ENCODE measurements at regions not wholly inside any gene's neighbourhood (a gene's known extent, or its start where the extent isn't known, plus 50 kb on each side); places are given as distances from the start of the nearest gene placed in this dataset.
"Not testable (repeated sequence)": the region's sequence is repeated elsewhere in the genome, so short reads cannot be mapped to it uniquely, and the experiment has no call there.

GRCh38 chr12:5165296-5165970 lies 121.8 kb downstream of the KCNA5 start:
- DNase-seq (ENCODE audit: low read depth) = peak; percentile 71

- DNase-seq (ENCODE audit: low read depth) = peak; percentile 90
Observed at GRCh38 chr12:5166976-5167375, 123.3 kb downstream of the KCNA5 start.

GRCh38 chr12:5168148-5168547 lies 124.5 kb downstream of the KCNA5 start:
- DNase-seq (ENCODE audit: low read depth) = no peak

- DNase-seq (ENCODE audit: low read depth) = peak; percentile 60
Observed at GRCh38 chr12:5170844-5171243, 127.2 kb downstream of the KCNA5 start.

- DNase-seq (ENCODE audit: low read depth) = peak; percentile 61
Observed at GRCh38 chr12:5171701-5172100, 128.0 kb downstream of the KCNA5 start.

GRCh38 chr12:5172886-5173285 lies 129.2 kb downstream of the KCNA5 start:
- DNase-seq (ENCODE audit: low read depth) = no peak

GRCh38 chr12:5173511-5174011 lies 129.9 kb downstream of the KCNA5 start:
- peak; percentile 96 for DNase-seq (ENCODE audit: low read depth)

GRCh38 chr12:5175415-5175814 lies 131.7 kb downstream of the KCNA5 start:
- DNase-seq (ENCODE audit: low read depth) = not testable (repeated sequence)

- DNase-seq (ENCODE audit: low read depth) = no peak
Observed at GRCh38 chr12:5176036-5176435, 132.4 kb downstream of the KCNA5 start.

- no peak for DNase-seq (ENCODE audit: low read depth)
Observed at GRCh38 chr12:5177096-5177495, 133.4 kb downstream of the KCNA5 start.

- no peak for DNase-seq (ENCODE audit: low read depth)
Observed at GRCh38 chr12:5177731-5178130, 134.1 kb downstream of the KCNA5 start.

- no peak for DNase-seq (ENCODE audit: low read depth)
Observed at GRCh38 chr12:5178571-5178970, 134.9 kb downstream of the KCNA5 start.

- no peak for DNase-seq (ENCODE audit: low read depth)
Observed at GRCh38 chr12:5180496-5180895, 136.8 kb downstream of the KCNA5 start.

- no peak for DNase-seq (ENCODE audit: low read depth)
Observed at GRCh38 chr12:5184186-5184585, 140.5 kb downstream of the KCNA5 start.

GRCh38 chr12:5185435-5186069 lies 141.9 kb downstream of the KCNA5 start:
- no peak for DNase-seq (ENCODE audit: low read depth)

GRCh38 chr12:5186715-5187114 lies 143.0 kb downstream of the KCNA5 start:
- DNase-seq (ENCODE audit: low read depth) = no peak

GRCh38 chr12:5187136-5187535 lies 143.5 kb downstream of the KCNA5 start:
- DNase-seq (ENCODE audit: low read depth) = no peak

- no peak for DNase-seq (ENCODE audit: low read depth)
Observed at GRCh38 chr12:5188472-5188871, 144.8 kb downstream of the KCNA5 start.

- no peak for DNase-seq (ENCODE audit: low read depth)
Observed at GRCh38 chr12:5189173-5189572, 145.5 kb downstream of the KCNA5 start.

- DNase-seq (ENCODE audit: low read depth) = no peak
Observed at GRCh38 chr12:5191803-5192538, 148.3 kb downstream of the KCNA5 start.

GRCh38 chr12:5192726-5193125 lies 149.0 kb downstream of the KCNA5 start:
- no peak for DNase-seq (ENCODE audit: low read depth)

GRCh38 chr12:5194306-5194705 lies 150.6 kb downstream of the KCNA5 start:
- no peak for DNase-seq (ENCODE audit: low read depth)
